Thyroid gland (tissue), 4 donors: ENCODE measurements at regions not wholly inside any gene's neighbourhood (a gene's known extent, or its start where the extent isn't known, plus 50 kb on each side); places are given as distances from the start of the nearest gene placed in this dataset.

Source experiments
- DNase-seq, 2 donors: peaks; one replicate each; pipeline ENCODE4 v3.0.0-alpha.2; 2019
- H3K27ac ChIP-seq, 3 donors: fragments of 200-600 bp; sonication (generic); 1 replicate in 2 of 3; 2 replicates in 1 of 3; pipeline ENCODE4 v1.5.1; 2016 to 2019; ENCODE audit warnings: mild to moderate bottlenecking in 1 of 3, moderate library complexity in 1 of 3
- H3K27me3 ChIP-seq: fragments of 200-600 bp; sonication (generic); one replicate; pipeline ENCODE4 v1.5.1; 2019
- H3K36me3 ChIP-seq, 2 donors: fragments of 200-600 bp; sonication (generic); one replicate each; pipeline ENCODE4 v1.5.1; 2016 to 2019
- H3K4me1 ChIP-seq, 2 donors: fragments of 200-600 bp; sonication (generic); one replicate each; pipeline ENCODE4 v1.5.1; 2017 to 2019
- H3K4me3 ChIP-seq, 3 donors: fragments of 200-600 bp; sonication (generic); replicated peaks in 1 of 3; 1 replicate in 2 of 3; 2 replicates in 1 of 3; pipeline ENCODE4 v1.5.1; 2016; ENCODE audit warnings: mild to moderate bottlenecking in 1 of 3
- H3K9me3 ChIP-seq: fragments of 200-600 bp; sonication (generic); one replicate; pipeline ENCODE4 v1.5.1; 2017
- CTCF ChIP-seq, 6 experiments: fragments of 200-600 bp in 3 of 6; fragments of 450-650 bp in 3 of 6; sonication (generic) in 3 of 6; IDR thresholded peaks; one replicate each; pipeline ENCODE4 v1.5.1; 2016 to 2019; ENCODE audit warnings: antibody characterized with exemption in 6 of 6, mild to moderate bottlenecking in 2 of 6, inconsistent platforms in 1 of 6, moderate library complexity in 1 of 6
- POLR2A ChIP-seq, 2 donors: fragments of 450-650 bp; IDR thresholded peaks; one replicate each; pipeline ENCODE4 v1.6.1; 2017; ENCODE audit warnings: antibody characterized with exemption in 2 of 2, mild to moderate bottlenecking in 2 of 2, moderate library complexity in 1 of 2
- WGBS, 2 donors: methylation state at CpG; one replicate each; pipeline ENCODE4 v1.1.5; 2017; 5-methylcytosine and 5-hydroxymethylcytosine counted together
- intact Hi-C: fragments of 100-400 bp; cut with DNase I; formaldehyde crosslinking; loops from one replicate; pipeline ENCODE4 v1.15.1; 2023

DNA sequence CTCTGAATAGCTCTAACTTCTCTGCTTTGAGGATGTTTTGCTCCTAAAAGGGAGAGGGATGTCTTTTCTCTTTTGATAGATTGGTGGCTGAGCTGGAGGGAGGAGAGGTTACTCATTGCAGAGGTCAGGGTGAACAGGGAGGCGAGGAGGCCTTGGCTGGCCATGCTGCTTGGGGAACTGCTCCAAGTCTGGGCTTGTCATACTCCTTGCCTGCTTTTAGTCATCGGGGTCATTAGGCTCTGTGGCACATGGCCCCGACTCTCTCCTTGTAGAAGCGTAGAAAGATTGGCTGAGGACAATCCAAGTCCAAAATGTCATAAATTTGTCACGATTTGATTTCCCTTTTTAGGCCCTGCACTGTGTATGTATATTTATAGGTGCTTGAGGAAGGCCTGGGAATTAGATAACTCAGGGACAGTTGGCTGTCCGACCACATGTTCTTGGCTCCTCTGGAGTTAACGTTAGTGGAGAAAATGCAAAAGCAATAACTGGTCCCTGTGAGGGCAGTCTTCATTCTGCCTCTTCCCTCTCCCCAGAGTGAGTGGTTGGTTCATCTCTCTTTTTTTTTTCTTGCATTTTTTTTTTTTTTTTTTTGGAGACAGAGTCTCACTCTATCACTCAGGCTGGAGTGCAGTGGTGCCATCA lies 160.1 kb downstream of the SCP2D1 start:
- TF ChIP-seq CTCF (IDR thresholded peaks at IDR 0.05) (no peak), POLR2A (IDR thresholded peaks at IDR 0.05) (no peak)
- peak; percentile 23 to 30 for DNase-seq
- H3K27me3 ChIP-seq: no peaks in the 10 kb centered on the region
- 72 to 76% methylated on average over 7 of the region's 7 CpGs for WGBS, 2 donors
- H3K4me1 ChIP-seq: peaks cover 0 to 7% of the 10 kb centered on the region in 2 donors
- H3K9me3 ChIP-seq: no peaks in the 10 kb centered on the region
- no peak overlapping the region for H3K4me3 ChIP-seq
- no peak overlapping the region for H3K27ac ChIP-seq
- intact Hi-C loops: no loop called here
- no peaks in the 10 kb centered on the region for H3K36me3 ChIP-seq

- Histone ChIP-seq H3K27ac (no peak overlapping the region), H3K4me1 (peaks cover 0 to 7% of the 10 kb centered on the region in 2 donors), H3K4me3 (no peak overlapping the region), H3K9me3 (no peaks in the 10 kb centered on the region), H3K36me3 (no peaks in the 10 kb centered on the region), H3K27me3 (no peaks in the 10 kb centered on the region)
- DNase-seq: no peak
- 94 to 100% methylated on average over 1 of the region's 1 CpG for WGBS, 2 donors
- intact Hi-C loops: no loop called here
- TF ChIP-seq CTCF (IDR thresholded peaks at IDR 0.05) (no peak), POLR2A (IDR thresholded peaks at IDR 0.05) (no peak)
Observed at GRCh38 chr20:18974660-18975059, 161.1 kb downstream of the SCP2D1 start.

- intact Hi-C loops: no loop called here
- peaks cover 0 to 7% of the 10 kb centered on the region in 2 donors for H3K4me1 ChIP-seq
- H3K9me3 ChIP-seq: no peaks in the 10 kb centered on the region
- DNase-seq: no peak
- no peaks in the 10 kb centered on the region for H3K27me3 ChIP-seq
- H3K36me3 ChIP-seq: no peaks in the 10 kb centered on the region
- TF ChIP-seq CTCF (IDR thresholded peaks at IDR 0.05) (no peak), POLR2A (IDR thresholded peaks at IDR 0.05) (no peak)
- 81 to 83% methylated on average over 2 of the region's 2 CpGs for WGBS, 2 donors
- H3K4me3 ChIP-seq: no peak overlapping the region
- H3K27ac ChIP-seq: no peak overlapping the region
Observed at GRCh38 chr20:18977441-18977840, 163.9 kb downstream of the SCP2D1 start.

DNA sequence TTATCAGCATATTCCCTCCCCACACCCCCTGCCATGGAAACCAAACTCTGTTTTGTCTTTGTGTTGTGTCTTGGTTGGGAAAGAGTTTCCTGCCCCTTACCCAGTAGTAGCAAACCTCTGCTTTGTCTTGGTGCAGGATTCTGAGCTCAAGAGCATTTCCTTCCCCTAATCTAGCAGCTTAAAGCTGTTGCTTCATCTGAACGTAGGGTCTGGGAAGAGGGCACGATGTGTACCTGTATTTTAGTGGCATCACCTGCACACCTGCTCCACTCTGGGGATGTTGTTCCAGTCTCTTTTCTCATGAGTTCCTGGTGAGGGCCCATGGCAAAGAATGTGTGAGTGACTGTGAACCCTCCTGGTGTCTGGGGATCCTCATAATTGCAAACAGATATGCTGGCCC lies 164.7 kb downstream of the SCP2D1 start:
- Histone ChIP-seq H3K36me3 (no peaks in the 10 kb centered on the region), H3K4me1 (no peaks in the 10 kb centered on the region), H3K27ac (no peak overlapping the region), H3K4me3 (no peak overlapping the region), H3K9me3 (no peaks in the 10 kb centered on the region), H3K27me3 (no peaks in the 10 kb centered on the region)
- TF ChIP-seq POLR2A (IDR thresholded peaks at IDR 0.05): no peak
- TF ChIP-seq CTCF (IDR thresholded peaks at IDR 0.05): no peak
- intact Hi-C loops: no loop called here
- DNase-seq: no peak
- WGBS, 2 donors: 87 to 88% methylated on average over 2 of the region's 2 CpGs

GRCh38 chr20:18979132-18979531 lies 165.5 kb downstream of the SCP2D1 start:
- Histone ChIP-seq H3K27ac (no peak overlapping the region), H3K9me3 (no peaks in the 10 kb centered on the region), H3K27me3 (no peaks in the 10 kb centered on the region), H3K4me1 (no peaks in the 10 kb centered on the region), H3K4me3 (no peak overlapping the region), H3K36me3 (no peaks in the 10 kb centered on the region)
- WGBS, 2 donors: 45 to 74% methylated on average over 1 of the region's 1 CpG
- intact Hi-C loops: no loop called here
- DNase-seq: no peak
- no peak for TF ChIP-seq CTCF (IDR thresholded peaks at IDR 0.05)
- TF ChIP-seq POLR2A (IDR thresholded peaks at IDR 0.05): no peak
